Cardiac muscle cell (in vitro differentiated cells and primary cell): ENCODE measurements at regions not wholly inside any gene's neighbourhood (a gene's known extent, or its start where the extent isn't known, plus 50 kb on each side); places are given as distances from the start of the nearest gene placed in this dataset.

ENCODE experiments used
- DNase-seq, 2 donors: peaks; one replicate each; pipeline versions ENCODE4 v3.0.0 to v3.0.0-alpha.2; 2010 to 2017; ENCODE audit warnings: low read depth in 1 of 2, low spot score in 1 of 2
- H3K27ac ChIP-seq: fragments of 200-600 bp; sonication (generic); 2 replicates; pipeline ENCODE4 v1.5.1; 2016
- H3K27me3 ChIP-seq: fragments of 200-600 bp; sonication (generic); 2 replicates; pipeline ENCODE4 v1.6.0; 2016; ENCODE audit warnings: control low read depth
- H3K36me3 ChIP-seq: fragments of 200-600 bp; sonication (generic); 2 replicates; pipeline ENCODE4 v1.5.1; 2016; ENCODE audit warnings: control low read depth
- H3K4me1 ChIP-seq: fragments of 200-600 bp; sonication (generic); 2 replicates; pipeline ENCODE4 v1.8.1; 2017; ENCODE audit warnings: low read depth, mild to moderate bottlenecking, mixed run types
- H3K4me3 ChIP-seq: fragments of 200-600 bp; sonication (generic); 2 replicates; pipeline ENCODE4 v1.5.1; 2016; ENCODE audit warnings: mild to moderate bottlenecking
- H3K9me3 ChIP-seq: fragments of 200-600 bp; sonication (generic); 2 replicates; pipeline ENCODE4 v1.5.1; 2017; ENCODE audit warnings: low read depth, mild to moderate bottlenecking, control low read depth
- TF ChIP-seq, protein P1 (sequence below): IDR thresholded peaks from 2 replicates; pipeline ENCODE4 v1.5.1; 2012; ENCODE audit warnings: low read depth, mild to moderate bottlenecking, low read length

DNA sequence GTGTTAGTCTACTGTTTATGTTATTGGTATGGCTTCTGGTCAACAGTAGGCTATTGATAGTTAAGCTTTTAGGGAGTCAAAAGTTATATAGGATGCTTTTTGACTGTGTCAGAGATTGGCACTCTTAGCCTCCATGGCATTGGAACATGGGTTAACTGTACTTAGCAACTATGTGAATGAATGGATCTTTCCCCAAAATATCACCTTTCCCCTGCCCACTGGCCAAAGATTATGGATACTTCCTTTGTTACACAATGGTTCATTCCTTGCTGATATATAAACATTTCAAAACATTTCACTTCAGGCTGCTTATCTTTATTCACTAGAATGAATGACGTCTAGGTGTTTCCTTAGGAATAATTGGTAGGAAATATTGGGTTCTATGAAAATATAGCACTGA lies 62.1 kb upstream of the DOCK10 start:
- no peaks in the 10 kb centered on the region for H3K9me3 ChIP-seq
- no peak overlapping the region for H3K4me3 ChIP-seq
- TF ChIP-seq, protein P1, sequence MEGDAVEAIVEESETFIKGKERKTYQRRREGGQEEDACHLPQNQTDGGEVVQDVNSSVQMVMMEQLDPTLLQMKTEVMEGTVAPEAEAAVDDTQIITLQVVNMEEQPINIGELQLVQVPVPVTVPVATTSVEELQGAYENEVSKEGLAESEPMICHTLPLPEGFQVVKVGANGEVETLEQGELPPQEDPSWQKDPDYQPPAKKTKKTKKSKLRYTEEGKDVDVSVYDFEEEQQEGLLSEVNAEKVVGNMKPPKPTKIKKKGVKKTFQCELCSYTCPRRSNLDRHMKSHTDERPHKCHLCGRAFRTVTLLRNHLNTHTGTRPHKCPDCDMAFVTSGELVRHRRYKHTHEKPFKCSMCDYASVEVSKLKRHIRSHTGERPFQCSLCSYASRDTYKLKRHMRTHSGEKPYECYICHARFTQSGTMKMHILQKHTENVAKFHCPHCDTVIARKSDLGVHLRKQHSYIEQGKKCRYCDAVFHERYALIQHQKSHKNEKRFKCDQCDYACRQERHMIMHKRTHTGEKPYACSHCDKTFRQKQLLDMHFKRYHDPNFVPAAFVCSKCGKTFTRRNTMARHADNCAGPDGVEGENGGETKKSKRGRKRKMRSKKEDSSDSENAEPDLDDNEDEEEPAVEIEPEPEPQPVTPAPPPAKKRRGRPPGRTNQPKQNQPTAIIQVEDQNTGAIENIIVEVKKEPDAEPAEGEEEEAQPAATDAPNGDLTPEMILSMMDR: no peak
- H3K27ac ChIP-seq: no peak overlapping the region
- no peaks in the 10 kb centered on the region for H3K36me3 ChIP-seq
- no peaks in the 10 kb centered on the region for H3K4me1 ChIP-seq
- DNase-seq: no peak
- no peaks in the 10 kb centered on the region for H3K27me3 ChIP-seq

DNA sequence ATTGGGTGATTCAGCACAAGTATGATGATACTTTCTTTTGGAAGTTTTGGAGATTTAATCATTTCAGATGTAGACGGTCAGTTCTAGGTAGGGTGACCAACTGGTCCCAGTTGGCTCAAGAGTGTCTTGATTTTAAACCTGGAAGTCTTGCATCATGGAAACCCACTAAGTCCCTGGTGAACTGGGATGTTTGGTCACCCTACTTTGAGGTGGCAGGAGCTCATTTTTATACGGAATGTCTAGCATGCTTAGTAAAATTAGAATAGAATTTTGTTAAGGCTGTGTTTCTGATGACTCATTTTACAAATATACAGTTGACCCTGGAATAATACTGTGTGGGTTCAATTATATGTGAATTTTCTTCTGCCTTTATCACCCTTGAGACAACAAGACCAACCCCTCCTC lies 61.5 kb upstream of the DOCK10 start:
- Histone ChIP-seq H3K4me1 (no peaks in the 10 kb centered on the region), H3K36me3 (no peaks in the 10 kb centered on the region), H3K4me3 (no peak overlapping the region), H3K9me3 (no peaks in the 10 kb centered on the region), H3K27me3 (no peaks in the 10 kb centered on the region), H3K27ac (no peak overlapping the region)
- DNase-seq: peak in 1 of 2 donors; percentile 27
- TF ChIP-seq, protein P1: no peak

DNA sequence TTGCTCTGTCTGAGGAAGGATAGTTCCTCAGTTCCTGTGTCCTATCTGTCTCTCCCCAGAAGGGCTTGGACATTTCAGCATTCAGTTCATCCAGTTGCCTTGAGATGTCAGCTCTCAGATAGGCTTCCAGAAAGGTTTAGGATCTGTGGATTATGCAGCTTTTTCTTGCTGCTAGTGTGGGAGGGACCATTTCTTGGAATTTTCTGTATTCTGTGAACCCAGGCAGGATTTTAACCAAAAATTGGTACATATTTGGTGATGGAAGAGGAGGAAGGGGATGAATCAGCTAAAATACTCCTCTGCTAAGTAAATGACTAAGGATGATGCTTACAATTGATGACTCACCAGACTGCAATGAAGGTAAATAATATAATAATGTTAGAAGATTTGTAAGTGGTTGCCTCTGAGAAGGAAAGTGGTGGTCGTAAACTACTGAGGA lies 58.6 kb upstream of the DOCK10 start:
- Histone ChIP-seq H3K27me3 (no peaks in the 10 kb centered on the region), H3K4me3 (no peak overlapping the region), H3K36me3 (no peaks in the 10 kb centered on the region), H3K27ac (no peak overlapping the region), H3K9me3 (no peaks in the 10 kb centered on the region), H3K4me1 (no peaks in the 10 kb centered on the region)
- TF ChIP-seq, protein P1: no peak
- peak in 1 of 2 donors; percentile 79 for DNase-seq

DNA sequence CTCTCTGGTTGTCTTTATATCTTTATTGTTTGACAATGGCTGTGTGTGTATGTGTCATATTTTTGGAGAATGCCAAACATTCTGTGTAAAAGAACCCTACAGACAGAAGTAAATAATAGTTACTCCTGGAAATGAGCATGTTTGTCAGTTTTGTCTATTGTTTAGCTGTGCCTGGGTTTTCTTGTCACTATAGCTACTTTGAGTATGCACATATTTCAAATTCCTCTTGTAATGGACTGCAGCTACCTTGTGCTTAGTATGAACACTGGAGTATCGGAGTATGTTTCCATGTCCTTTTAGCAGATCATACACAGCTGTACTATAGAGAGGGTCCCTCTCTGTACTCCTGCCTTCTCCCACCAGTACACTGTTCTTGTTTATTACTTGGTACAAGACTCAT lies 58.0 kb upstream of the DOCK10 start:
- no peaks in the 10 kb centered on the region for H3K9me3 ChIP-seq
- TF ChIP-seq, protein P1: no peak
- no peaks in the 10 kb centered on the region for H3K4me1 ChIP-seq
- H3K27ac ChIP-seq: no peak overlapping the region
- no peaks in the 10 kb centered on the region for H3K27me3 ChIP-seq
- DNase-seq: peak; percentile 5 to 58
- H3K4me3 ChIP-seq: no peak overlapping the region
- no peaks in the 10 kb centered on the region for H3K36me3 ChIP-seq

DNA sequence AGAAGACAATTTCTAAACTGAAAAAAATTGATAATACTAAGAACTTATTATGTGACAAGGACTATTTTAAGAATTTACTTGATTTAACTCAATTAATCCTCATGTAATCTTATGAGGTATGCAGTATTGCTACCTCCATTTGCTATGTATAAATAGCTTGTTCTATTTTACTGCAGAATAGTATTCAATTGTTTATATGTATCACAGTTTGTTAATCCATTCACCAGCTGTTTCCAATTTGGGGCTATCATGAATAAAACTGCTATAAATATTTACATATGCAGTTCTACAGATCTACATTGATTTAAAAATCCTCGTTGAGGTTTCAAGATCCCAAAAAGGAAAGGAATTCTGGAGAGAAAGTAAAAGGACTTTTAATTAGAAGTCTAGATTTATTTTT lies 54.8 kb upstream of the DOCK10 start:
- Histone ChIP-seq H3K27ac (no peak overlapping the region), H3K36me3 (no peaks in the 10 kb centered on the region), H3K4me3 (no peak overlapping the region), H3K9me3 (no peaks in the 10 kb centered on the region), H3K4me1 (no peaks in the 10 kb centered on the region), H3K27me3 (no peaks in the 10 kb centered on the region)
- DNase-seq: no peak
- TF ChIP-seq, protein P1: no peak
